Panc1 (cell line): ENCODE measurements at regions not wholly inside any gene's neighbourhood (a gene's known extent, or its start where the extent isn't known, plus 50 kb on each side); places are given as distances from the start of the nearest gene placed in this dataset.

Source experiments
- SIN3A ChIP-seq: IDR thresholded peaks from 2 replicates; pipeline ENCODE4 v1.6.1; 2012; ENCODE audit warnings: low read depth, mild to moderate bottlenecking, low read length, moderate library complexity, borderline replicate concordance; ENCODE audit not compliant: insufficient read depth
- TF ChIP-seq, protein P1 (sequence below): fragments of 450-650 bp; IDR thresholded peaks from 2 replicates; pipeline ENCODE4 v1.5.1; 2017; ENCODE audit warnings: mild to moderate bottlenecking
- TF ChIP-seq, protein P2 (sequence below), 2 experiments: IDR thresholded peaks; 2 replicates each; pipeline ENCODE4 v1.6.1; 2011 to 2012; ENCODE audit warnings: low read depth in 2 of 2, control low read depth in 1 of 2, low read length in 1 of 2, mild to moderate bottlenecking in 1 of 2, moderate library complexity in 1 of 2; ENCODE audit not compliant: insufficient read depth in 1 of 2

- TF ChIP-seq, protein P1, sequence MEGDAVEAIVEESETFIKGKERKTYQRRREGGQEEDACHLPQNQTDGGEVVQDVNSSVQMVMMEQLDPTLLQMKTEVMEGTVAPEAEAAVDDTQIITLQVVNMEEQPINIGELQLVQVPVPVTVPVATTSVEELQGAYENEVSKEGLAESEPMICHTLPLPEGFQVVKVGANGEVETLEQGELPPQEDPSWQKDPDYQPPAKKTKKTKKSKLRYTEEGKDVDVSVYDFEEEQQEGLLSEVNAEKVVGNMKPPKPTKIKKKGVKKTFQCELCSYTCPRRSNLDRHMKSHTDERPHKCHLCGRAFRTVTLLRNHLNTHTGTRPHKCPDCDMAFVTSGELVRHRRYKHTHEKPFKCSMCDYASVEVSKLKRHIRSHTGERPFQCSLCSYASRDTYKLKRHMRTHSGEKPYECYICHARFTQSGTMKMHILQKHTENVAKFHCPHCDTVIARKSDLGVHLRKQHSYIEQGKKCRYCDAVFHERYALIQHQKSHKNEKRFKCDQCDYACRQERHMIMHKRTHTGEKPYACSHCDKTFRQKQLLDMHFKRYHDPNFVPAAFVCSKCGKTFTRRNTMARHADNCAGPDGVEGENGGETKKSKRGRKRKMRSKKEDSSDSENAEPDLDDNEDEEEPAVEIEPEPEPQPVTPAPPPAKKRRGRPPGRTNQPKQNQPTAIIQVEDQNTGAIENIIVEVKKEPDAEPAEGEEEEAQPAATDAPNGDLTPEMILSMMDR: no peak
- TF ChIP-seq SIN3A: no peak
- TF ChIP-seq, protein P2, sequence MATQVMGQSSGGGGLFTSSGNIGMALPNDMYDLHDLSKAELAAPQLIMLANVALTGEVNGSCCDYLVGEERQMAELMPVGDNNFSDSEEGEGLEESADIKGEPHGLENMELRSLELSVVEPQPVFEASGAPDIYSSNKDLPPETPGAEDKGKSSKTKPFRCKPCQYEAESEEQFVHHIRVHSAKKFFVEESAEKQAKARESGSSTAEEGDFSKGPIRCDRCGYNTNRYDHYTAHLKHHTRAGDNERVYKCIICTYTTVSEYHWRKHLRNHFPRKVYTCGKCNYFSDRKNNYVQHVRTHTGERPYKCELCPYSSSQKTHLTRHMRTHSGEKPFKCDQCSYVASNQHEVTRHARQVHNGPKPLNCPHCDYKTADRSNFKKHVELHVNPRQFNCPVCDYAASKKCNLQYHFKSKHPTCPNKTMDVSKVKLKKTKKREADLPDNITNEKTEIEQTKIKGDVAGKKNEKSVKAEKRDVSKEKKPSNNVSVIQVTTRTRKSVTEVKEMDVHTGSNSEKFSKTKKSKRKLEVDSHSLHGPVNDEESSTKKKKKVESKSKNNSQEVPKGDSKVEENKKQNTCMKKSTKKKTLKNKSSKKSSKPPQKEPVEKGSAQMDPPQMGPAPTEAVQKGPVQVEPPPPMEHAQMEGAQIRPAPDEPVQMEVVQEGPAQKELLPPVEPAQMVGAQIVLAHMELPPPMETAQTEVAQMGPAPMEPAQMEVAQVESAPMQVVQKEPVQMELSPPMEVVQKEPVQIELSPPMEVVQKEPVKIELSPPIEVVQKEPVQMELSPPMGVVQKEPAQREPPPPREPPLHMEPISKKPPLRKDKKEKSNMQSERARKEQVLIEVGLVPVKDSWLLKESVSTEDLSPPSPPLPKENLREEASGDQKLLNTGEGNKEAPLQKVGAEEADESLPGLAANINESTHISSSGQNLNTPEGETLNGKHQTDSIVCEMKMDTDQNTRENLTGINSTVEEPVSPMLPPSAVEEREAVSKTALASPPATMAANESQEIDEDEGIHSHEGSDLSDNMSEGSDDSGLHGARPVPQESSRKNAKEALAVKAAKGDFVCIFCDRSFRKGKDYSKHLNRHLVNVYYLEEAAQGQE (IDR thresholded peaks at IDR 0.05; ENCODE audit: insufficient read depth in 1 of 2, low read depth in 2 of 2, low read length in 1 of 2): no peak
Observed at GRCh38 chr16:17983114-17983513, 353.4 kb downstream of the NPIPA8 start.
